Activated CD8-positive, alpha-beta T cell treated with anti-CD3 and anti-CD28 coated beads for 36 hours (primary cell): ENCODE measurements at regions not wholly inside any gene's neighbourhood (a gene's known extent, or its start where the extent isn't known, plus 50 kb on each side); places are given as distances from the start of the nearest gene placed in this dataset.

Experiments used
- ATAC-seq: fragments of 200-7000 bp; cut with Tn5 transposase; one replicate; pipeline ENCODE4 v1.10.0; 2021; ENCODE audit warnings: mild to moderate bottlenecking, moderate library complexity
- CTCF ChIA-PET: fragments of 350-600 bp; sonication (Branson Sonifier 250); formaldehyde crosslinking; loops from one replicate; lab custom pipeline; 2021; ENCODE audit warnings: antibody characterized with exemption; lab: Charles Lee
- POLR2A ChIA-PET: fragments of 350-600 bp; sonication (Branson Sonifier 250); formaldehyde crosslinking; loops from one replicate; lab custom pipeline; 2021; ENCODE audit warnings: antibody characterized with exemption; lab: Charles Lee
- DNase-seq: peaks from one replicate; pipeline ENCODE4 v3.0.0-alpha.2; 2020
- H3K27ac Mint-ChIP-seq: one replicate; pipeline ENCODE4 v1.8.0; 2021; ENCODE audit warnings: mild to moderate bottlenecking, mixed read lengths
- H3K27me3 Mint-ChIP-seq: one replicate; pipeline ENCODE4 v1.8.0; 2021; ENCODE audit warnings: mixed read lengths
- H3K36me3 Mint-ChIP-seq: one replicate; pipeline ENCODE4 v1.8.0; 2021; ENCODE audit warnings: low read depth, mixed read lengths
- H3K4me1 Mint-ChIP-seq: one replicate; pipeline ENCODE4 v1.8.0; 2021; ENCODE audit warnings: low read depth, mixed read lengths
- H3K4me3 Mint-ChIP-seq: one replicate; pipeline ENCODE4 v1.8.0; 2021; ENCODE audit warnings: mild to moderate bottlenecking, moderate library complexity, mixed read lengths
- H3K9me3 Mint-ChIP-seq: one replicate; pipeline ENCODE4 v1.8.0; 2021; ENCODE audit warnings: mixed read lengths
- intact Hi-C: fragments of 100-400 bp; cut with micrococcal nuclease; formaldehyde crosslinking; loops from one replicate; pipeline ENCODE4 v1.10.0; 2022
- TF ChIP-seq, protein P1 (sequence below): fragments of 200-600 bp; IDR thresholded peaks from one replicate; pipeline ENCODE4 v1.8.0; 2022; ENCODE audit warnings: antibody characterized with exemption, mild to moderate bottlenecking

DNA sequence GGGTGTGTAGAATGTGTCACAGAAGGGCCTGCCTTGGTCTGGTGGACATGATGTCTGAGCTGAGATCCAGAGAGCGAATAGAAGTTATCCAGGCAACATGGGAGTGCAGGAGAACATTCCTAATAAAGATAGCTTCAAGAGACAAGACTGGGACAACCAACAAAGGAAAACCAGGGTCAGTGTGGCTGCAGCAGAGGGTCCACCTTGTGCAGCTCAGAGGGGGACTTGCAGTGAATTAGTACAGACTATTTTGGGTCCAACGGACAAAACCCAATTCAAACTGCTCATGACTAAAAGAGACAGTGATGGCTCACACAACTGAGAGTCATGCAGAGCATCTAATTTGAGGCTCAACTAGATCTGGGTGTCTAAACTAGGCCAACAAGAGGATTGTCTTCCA is 192.1 kb downstream of the CBLN1 start:
- no peak overlapping the region for H3K4me3 Mint-ChIP-seq
- ChIA-PET POLR2A (no interaction called here), CTCF (no interaction called here)
- intact Hi-C loops = no loop called here
- H3K27ac Mint-ChIP-seq = no peak overlapping the region
- H3K4me1 Mint-ChIP-seq = no peaks in the 10 kb centered on the region
- H3K36me3 Mint-ChIP-seq = no peaks in the 10 kb centered on the region
- ATAC-seq (no peak), DNase-seq (no peak)
- no peaks in the 10 kb centered on the region for H3K27me3 Mint-ChIP-seq
- H3K9me3 Mint-ChIP-seq = peaks cover 10% of the 10 kb centered on the region
- TF ChIP-seq, protein P1, sequence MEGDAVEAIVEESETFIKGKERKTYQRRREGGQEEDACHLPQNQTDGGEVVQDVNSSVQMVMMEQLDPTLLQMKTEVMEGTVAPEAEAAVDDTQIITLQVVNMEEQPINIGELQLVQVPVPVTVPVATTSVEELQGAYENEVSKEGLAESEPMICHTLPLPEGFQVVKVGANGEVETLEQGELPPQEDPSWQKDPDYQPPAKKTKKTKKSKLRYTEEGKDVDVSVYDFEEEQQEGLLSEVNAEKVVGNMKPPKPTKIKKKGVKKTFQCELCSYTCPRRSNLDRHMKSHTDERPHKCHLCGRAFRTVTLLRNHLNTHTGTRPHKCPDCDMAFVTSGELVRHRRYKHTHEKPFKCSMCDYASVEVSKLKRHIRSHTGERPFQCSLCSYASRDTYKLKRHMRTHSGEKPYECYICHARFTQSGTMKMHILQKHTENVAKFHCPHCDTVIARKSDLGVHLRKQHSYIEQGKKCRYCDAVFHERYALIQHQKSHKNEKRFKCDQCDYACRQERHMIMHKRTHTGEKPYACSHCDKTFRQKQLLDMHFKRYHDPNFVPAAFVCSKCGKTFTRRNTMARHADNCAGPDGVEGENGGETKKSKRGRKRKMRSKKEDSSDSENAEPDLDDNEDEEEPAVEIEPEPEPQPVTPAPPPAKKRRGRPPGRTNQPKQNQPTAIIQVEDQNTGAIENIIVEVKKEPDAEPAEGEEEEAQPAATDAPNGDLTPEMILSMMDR = no peak

DNA sequence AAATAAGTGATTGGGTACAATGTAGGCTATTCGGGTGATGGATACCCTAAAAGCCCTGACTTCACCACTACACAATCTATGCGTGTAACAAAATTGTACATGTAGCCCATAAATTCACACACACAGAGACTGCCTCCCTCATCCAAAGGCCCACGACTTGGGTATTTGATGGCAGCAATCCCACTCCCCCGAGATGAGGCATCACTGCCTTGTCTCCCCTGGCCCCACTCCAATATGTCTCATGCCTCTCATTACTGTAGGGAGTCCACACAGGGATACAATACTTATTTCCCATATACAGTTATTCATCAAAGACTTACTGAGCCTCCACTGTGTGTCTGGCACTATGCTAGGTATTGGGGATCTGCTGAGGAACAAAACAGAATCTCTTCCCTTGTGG is 192.6 kb downstream of the CBLN1 start:
- TF ChIP-seq, protein P1 = no peak
- ChIA-PET POLR2A (no interaction called here), CTCF (no interaction called here)
- H3K4me3 Mint-ChIP-seq = no peak overlapping the region
- H3K27ac Mint-ChIP-seq = no peak overlapping the region
- peaks cover 15% of the 10 kb centered on the region for H3K9me3 Mint-ChIP-seq
- ATAC-seq (no peak), DNase-seq (no peak)
- intact Hi-C loops = no loop called here
- no peaks in the 10 kb centered on the region for H3K36me3 Mint-ChIP-seq
- no peaks in the 10 kb centered on the region for H3K4me1 Mint-ChIP-seq
- H3K27me3 Mint-ChIP-seq = no peaks in the 10 kb centered on the region

DNA sequence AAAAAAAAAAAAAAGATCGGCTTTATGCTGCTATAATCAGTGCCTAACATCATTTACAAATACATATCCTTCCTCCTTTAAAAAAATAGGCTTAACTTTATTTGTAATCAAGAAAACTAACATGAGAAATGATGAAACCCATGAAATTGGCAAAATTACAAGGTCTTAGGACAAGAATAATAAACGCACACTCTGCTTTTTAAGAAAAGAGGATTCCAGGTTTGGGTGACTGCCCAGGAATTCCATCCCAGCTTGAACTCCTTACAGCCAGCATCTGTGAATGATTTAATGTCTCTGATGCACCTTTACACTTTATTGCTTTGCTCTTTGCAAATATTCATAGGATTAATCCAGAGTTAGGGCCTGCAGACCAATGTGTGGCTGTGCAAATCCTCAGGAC is 196.0 kb downstream of the CBLN1 start:
- TF ChIP-seq, protein P1 = no peak
- intact Hi-C loops = no loop called here
- CTCF ChIA-PET = no interaction called here

DNA sequence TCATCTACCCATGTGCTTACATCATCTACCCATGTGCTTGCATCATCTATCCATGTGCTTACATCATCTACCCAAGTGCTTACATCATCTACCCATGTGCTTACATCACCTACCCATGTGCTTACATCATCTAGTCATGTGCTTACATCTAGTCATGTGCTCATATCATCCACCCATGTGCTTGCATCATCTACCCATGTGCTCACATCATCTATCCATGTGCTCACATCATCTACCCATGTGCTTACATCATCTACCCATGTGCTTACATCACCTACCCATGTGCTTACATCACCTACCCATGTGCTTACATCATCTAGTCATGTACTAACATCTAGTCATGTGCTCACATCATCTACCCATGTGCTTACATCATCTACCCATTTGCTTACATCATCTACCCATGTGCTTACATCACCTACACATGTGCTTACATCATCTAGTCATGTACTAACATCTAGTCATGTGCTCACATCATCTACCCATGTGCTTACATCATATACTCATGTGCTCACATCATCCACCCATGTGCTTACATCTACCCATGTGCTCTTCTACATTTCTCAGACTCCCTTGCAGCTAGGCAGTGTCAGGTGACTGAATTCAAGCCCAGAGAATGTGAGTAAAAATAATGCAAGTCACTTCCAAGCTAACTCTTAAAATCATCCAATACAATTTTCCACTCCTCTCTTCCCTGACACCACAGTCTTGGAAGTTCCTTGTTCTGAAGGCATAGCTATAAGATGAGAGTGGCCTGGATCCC is 196.8 kb downstream of the CBLN1 start:
- H3K4me3 Mint-ChIP-seq = no peak overlapping the region
- no peaks in the 10 kb centered on the region for H3K27me3 Mint-ChIP-seq
- intact Hi-C loops = no loop called here
- H3K9me3 Mint-ChIP-seq = peaks cover 18% of the 10 kb centered on the region
- ChIA-PET CTCF (no interaction called here), POLR2A (no interaction called here)
- no peaks in the 10 kb centered on the region for H3K4me1 Mint-ChIP-seq
- ATAC-seq (no peak), DNase-seq (no peak)
- TF ChIP-seq, protein P1 = no peak
- no peaks in the 10 kb centered on the region for H3K36me3 Mint-ChIP-seq
- H3K27ac Mint-ChIP-seq = no peak overlapping the region

More for the DNA sequence above, 196.0 kb downstream of the CBLN1 start:
- POLR2A ChIA-PET = no interaction called here
- H3K4me1 Mint-ChIP-seq = no peaks in the 10 kb centered on the region
- no peaks in the 10 kb centered on the region for H3K27me3 Mint-ChIP-seq
- no peak overlapping the region for H3K27ac Mint-ChIP-seq
- peaks cover 16% of the 10 kb centered on the region for H3K9me3 Mint-ChIP-seq
- H3K36me3 Mint-ChIP-seq = no peaks in the 10 kb centered on the region
- H3K4me3 Mint-ChIP-seq = no peak overlapping the region
- DNase-seq = no peak
- no peak for ATAC-seq

DNA sequence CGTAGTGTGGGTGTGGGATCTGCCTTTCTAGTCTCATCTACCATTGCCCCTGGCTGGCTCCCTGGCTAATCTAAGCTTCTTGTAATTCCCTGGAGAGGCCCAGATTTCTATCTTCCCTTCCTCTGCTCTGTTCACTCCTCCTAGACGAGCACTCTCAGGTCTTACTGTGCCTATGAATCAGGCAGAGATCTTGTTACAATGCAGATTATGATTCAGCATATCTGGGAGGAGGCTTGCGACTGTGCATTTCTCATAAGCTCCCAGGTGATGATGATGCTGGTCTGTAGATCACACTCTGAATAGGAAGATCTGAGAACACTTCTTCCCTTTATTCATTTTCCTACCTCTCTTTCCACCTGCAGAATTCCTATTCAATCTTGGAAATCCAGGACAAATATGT is 200.1 kb downstream of the CBLN1 start:
- no peaks in the 10 kb centered on the region for H3K36me3 Mint-ChIP-seq
- H3K4me1 Mint-ChIP-seq = no peaks in the 10 kb centered on the region
- intact Hi-C loops = no loop called here
- ATAC-seq (no peak), DNase-seq (no peak)
- POLR2A ChIA-PET = no interaction called here
- CTCF ChIA-PET = no interaction called here
- TF ChIP-seq, protein P1 = no peak
- no peak overlapping the region for H3K4me3 Mint-ChIP-seq
- no peak overlapping the region for H3K27ac Mint-ChIP-seq
- H3K27me3 Mint-ChIP-seq = no peaks in the 10 kb centered on the region
- H3K9me3 Mint-ChIP-seq = peaks cover 27% of the 10 kb centered on the region
